ENCODE measurements at regions not wholly inside any gene's neighbourhood (a gene's known extent, or its start where the extent isn't known, plus 50 kb on each side); places are given as distances from the start of the nearest gene placed in this dataset.

DNA sequence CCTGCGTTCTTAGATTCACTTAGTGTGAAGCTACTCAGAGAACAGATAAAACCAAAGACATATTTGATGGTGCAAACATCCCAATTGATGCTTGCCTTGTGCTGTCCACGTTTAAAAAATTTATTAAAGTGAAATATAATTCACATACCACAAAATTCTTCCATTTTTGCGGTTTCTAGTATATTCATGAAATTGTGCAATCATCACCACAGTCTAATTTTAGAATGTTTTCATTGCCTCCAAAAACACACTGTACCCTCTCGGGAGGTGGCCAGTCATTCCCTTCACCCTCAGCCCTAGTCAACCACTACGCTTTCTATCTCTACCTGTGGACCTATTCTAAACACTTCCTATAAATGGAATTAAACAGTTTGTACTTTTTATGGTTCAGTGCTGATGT lies 1109.2 kb downstream of the FLRT2 start:
- 82 to 84% methylated on average over 5 of the region's 5 CpGs for WGBS, 2 donors
- Histone ChIP-seq H3K9me3 (no peaks in the 10 kb centered on the region), H3K4me1 (no peaks in the 10 kb centered on the region), H3K27me3 (no peaks in the 10 kb centered on the region), H3K36me3 (replicated peaks in 1 of 2; ENCODE audit: insufficient read depth in 1 of 2, low read depth in 2 of 2) (no peaks in the 10 kb centered on the region), H3K4me3 (no peak overlapping the region), H3K27ac (no peak overlapping the region)
- DNase-seq (no peak), ATAC-seq (no peak)
- TF ChIP-seq, protein P1, sequence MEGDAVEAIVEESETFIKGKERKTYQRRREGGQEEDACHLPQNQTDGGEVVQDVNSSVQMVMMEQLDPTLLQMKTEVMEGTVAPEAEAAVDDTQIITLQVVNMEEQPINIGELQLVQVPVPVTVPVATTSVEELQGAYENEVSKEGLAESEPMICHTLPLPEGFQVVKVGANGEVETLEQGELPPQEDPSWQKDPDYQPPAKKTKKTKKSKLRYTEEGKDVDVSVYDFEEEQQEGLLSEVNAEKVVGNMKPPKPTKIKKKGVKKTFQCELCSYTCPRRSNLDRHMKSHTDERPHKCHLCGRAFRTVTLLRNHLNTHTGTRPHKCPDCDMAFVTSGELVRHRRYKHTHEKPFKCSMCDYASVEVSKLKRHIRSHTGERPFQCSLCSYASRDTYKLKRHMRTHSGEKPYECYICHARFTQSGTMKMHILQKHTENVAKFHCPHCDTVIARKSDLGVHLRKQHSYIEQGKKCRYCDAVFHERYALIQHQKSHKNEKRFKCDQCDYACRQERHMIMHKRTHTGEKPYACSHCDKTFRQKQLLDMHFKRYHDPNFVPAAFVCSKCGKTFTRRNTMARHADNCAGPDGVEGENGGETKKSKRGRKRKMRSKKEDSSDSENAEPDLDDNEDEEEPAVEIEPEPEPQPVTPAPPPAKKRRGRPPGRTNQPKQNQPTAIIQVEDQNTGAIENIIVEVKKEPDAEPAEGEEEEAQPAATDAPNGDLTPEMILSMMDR (IDR thresholded peaks at IDR 0.05): no peak
- TF ChIP-seq POLR2A (IDR thresholded peaks at IDR 0.05): no peak
- intact Hi-C loops (cut with DNase I): no loop called here

DNA sequence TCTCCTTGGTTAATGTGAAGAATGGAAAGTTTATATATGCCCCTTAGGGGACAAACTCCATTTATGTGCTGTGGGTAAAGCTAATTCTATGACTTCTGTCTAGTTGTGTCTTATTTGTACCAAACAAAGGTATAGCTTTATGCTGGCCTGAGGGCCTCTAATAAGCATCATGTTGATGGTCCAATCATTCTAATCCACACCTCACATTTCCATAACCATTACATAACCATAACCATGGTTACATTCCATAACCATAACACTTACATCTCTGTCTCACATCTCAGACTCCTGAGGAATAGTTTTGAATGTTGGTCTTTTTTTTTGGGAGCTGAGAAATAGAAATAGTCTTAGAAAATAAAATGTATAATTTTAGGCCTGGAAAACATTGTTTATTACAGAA lies 1097.1 kb downstream of the FLRT2 start:
- DNase-seq (no peak), ATAC-seq (no peak)
- intact Hi-C loops (cut with DNase I): no loop called here
- no peaks in the 10 kb centered on the region for H3K36me3 ChIP-seq (replicated peaks in 1 of 2; ENCODE audit: insufficient read depth in 1 of 2, low read depth in 2 of 2)
- H3K4me3 ChIP-seq: no peak overlapping the region
- no peaks in the 10 kb centered on the region for H3K27me3 ChIP-seq
- no peaks in the 10 kb centered on the region for H3K4me1 ChIP-seq
- TF ChIP-seq POLR2A (IDR thresholded peaks at IDR 0.05): no peak
- TF ChIP-seq, protein P1 (IDR thresholded peaks at IDR 0.05): no peak
- H3K27ac ChIP-seq: no peak overlapping the region
- no peaks in the 10 kb centered on the region for H3K9me3 ChIP-seq

DNA sequence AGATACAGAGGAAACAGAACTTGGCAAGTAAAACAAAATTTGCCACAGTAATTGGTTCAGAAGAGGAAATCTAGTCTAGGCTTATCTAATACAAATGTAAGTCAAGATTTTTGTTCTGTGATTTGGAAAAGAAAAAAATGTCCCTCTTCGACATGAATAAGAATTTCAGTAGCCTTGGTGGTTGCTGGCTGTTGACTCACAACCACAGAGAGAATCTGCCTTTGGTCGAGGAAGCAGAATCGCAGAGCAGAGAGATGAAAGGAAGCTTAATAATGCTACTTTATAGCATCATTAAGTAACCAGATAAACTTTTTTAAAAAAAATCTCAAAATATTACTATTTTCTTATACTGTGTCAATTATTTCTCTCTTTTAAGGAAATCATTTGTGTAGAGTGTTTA lies 1096.6 kb downstream of the FLRT2 start:
- Histone ChIP-seq H3K4me1 (no peaks in the 10 kb centered on the region), H3K4me3 (no peak overlapping the region), H3K27me3 (no peaks in the 10 kb centered on the region), H3K36me3 (replicated peaks in 1 of 2; ENCODE audit: insufficient read depth in 1 of 2, low read depth in 2 of 2) (no peaks in the 10 kb centered on the region), H3K27ac (no peak overlapping the region), H3K9me3 (no peaks in the 10 kb centered on the region)
- intact Hi-C loops (cut with DNase I): no loop called here
- WGBS, 2 donors: 84 to 88% methylated on average over 3 of the region's 3 CpGs
- DNase-seq: no peak
- ATAC-seq: no peak
- no peak for TF ChIP-seq POLR2A (IDR thresholded peaks at IDR 0.05)
- TF ChIP-seq, protein P1 (IDR thresholded peaks at IDR 0.05): no peak

DNA sequence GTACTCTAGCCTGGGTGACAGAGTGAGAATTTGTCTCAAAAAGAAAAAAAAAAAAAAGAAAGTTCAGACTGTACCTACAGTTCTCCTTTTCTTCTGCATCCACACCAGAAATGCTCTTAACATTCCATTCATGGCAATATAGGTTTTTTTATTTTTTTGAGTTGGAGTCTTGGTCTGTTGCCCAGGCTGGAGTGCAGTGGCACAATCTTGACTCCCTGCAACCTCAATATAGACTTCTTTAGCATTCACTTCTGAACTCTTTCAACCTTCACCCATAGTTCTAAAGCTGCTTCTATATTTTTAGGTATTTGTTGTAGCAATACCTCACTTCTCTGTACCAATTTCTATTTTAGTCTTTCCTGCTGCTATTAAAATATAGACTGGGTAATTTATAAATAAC lies 1095.7 kb downstream of the FLRT2 start:
- no peak for TF ChIP-seq POLR2A (IDR thresholded peaks at IDR 0.05)
- TF ChIP-seq, protein P1 (IDR thresholded peaks at IDR 0.05): no peak
- Histone ChIP-seq H3K27ac (no peak overlapping the region), H3K4me3 (no peak overlapping the region), H3K9me3 (no peaks in the 10 kb centered on the region), H3K27me3 (no peaks in the 10 kb centered on the region), H3K4me1 (no peaks in the 10 kb centered on the region), H3K36me3 (replicated peaks in 1 of 2; ENCODE audit: insufficient read depth in 1 of 2, low read depth in 2 of 2) (no peaks in the 10 kb centered on the region)
- no peak for DNase-seq
- ATAC-seq: no peak
- intact Hi-C loops (cut with DNase I): no loop called here

DNA sequence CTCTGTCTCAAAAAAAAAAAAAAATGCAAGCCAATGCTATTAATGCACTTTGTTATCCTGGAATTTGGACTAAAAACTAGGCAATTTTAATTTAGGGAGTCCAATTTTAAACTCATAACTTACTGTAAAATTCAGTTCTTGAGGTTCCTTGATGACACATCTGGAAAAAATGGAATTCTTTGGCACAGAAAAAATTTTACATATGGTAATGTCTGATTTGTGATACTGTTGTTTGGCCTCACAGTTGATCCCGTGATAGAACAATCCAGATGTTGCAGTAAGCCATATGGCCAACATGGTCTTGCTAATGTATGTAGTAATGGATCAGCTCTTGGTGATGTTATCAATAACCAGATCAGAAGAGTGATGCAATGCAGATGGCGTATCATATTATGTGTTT lies 1089.8 kb downstream of the FLRT2 start:
- intact Hi-C loops (cut with DNase I): no loop called here
- ATAC-seq (no peak), DNase-seq (no peak)

More for the DNA sequence above, 1089.8 kb downstream of the FLRT2 start:
- TF ChIP-seq POLR2A (IDR thresholded peaks at IDR 0.05): no peak
- TF ChIP-seq, protein P1 (IDR thresholded peaks at IDR 0.05): no peak
- H3K9me3 ChIP-seq: no peaks in the 10 kb centered on the region
- H3K36me3 ChIP-seq (replicated peaks in 1 of 2; ENCODE audit: insufficient read depth in 1 of 2, low read depth in 2 of 2): no peaks in the 10 kb centered on the region
- no peaks in the 10 kb centered on the region for H3K4me1 ChIP-seq
- H3K27me3 ChIP-seq: no peaks in the 10 kb centered on the region
- WGBS, 2 donors: 84 to 92% methylated on average over 2 of the region's 2 CpGs
- H3K27ac ChIP-seq: no peak overlapping the region
- H3K4me3 ChIP-seq: no peak overlapping the region

All from body of pancreas (tissue), 4 donors.